ENCODE measurements at regions not wholly inside any gene's neighbourhood (a gene's known extent, or its start where the extent isn't known, plus 50 kb on each side); places are given as distances from the start of the nearest gene placed in this dataset.

DNA sequence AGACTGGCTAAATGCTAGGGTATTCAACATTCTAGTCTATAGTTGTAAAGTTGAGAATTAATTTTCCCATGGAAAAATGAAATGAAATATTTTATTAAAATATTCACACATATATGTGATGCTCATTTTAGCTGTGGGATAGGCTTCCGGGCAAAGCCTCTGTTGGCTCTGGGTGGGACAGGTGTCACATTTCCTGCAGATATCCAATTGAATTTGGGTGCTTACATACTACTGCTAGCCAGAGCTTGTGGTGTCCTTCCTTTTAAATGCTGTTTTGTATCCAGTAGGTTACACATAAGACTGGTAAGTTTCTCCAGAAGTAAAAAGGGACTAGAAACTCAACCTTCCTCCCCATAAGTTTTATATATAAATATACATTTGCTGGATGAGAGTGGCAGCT, 73.8 kb downstream of the RPRM start:
- no peak for TF ChIP-seq ZFX (IDR thresholded peaks at IDR 0.05)
- TF ChIP-seq, protein P1, sequence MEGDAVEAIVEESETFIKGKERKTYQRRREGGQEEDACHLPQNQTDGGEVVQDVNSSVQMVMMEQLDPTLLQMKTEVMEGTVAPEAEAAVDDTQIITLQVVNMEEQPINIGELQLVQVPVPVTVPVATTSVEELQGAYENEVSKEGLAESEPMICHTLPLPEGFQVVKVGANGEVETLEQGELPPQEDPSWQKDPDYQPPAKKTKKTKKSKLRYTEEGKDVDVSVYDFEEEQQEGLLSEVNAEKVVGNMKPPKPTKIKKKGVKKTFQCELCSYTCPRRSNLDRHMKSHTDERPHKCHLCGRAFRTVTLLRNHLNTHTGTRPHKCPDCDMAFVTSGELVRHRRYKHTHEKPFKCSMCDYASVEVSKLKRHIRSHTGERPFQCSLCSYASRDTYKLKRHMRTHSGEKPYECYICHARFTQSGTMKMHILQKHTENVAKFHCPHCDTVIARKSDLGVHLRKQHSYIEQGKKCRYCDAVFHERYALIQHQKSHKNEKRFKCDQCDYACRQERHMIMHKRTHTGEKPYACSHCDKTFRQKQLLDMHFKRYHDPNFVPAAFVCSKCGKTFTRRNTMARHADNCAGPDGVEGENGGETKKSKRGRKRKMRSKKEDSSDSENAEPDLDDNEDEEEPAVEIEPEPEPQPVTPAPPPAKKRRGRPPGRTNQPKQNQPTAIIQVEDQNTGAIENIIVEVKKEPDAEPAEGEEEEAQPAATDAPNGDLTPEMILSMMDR (IDR thresholded peaks at IDR 0.05 in 2 of 3, conservative IDR thresholded peaks at IDR 0.05 in 1 of 3; ENCODE audit: borderline replicate concordance in 1 of 3, insufficient read depth in 1 of 3, low read depth in 2 of 3, low read length in 2 of 3) = no peak
- no peak for TF ChIP-seq EZH2phosphoT487 (IDR thresholded peaks at IDR 0.05; ENCODE audit: borderline replicate concordance)
- TF ChIP-seq POLR2A (IDR thresholded peaks at IDR 0.05; ENCODE audit: borderline replicate concordance, extremely low read depth, insufficient read depth, insufficient read length) = no peak
- TF ChIP-seq SP1 (IDR thresholded peaks at IDR 0.05; ENCODE audit: low read depth) = no peak

Data from HCT116 (cell line).